ENCODE measurements at regions not wholly inside any gene's neighbourhood (a gene's known extent, or its start where the extent isn't known, plus 50 kb on each side); places are given as distances from the start of the nearest gene placed in this dataset.

GRCh38 chr13:54356209-54356608, 1327.6 kb downstream of the OLFM4 start:
- no peak for DNase-seq (ENCODE audit: extremely low spot score)
- ChIA-PET POLR2A (no interaction called here), CTCF (interaction anchor here (0.7 kb wide), 1 partner anchor 80 kb away, joined by 11 read pairs; no protein-coding TSS in a partner anchor)
- TF ChIP-seq L3MBTL2 (conservative IDR thresholded peaks at IDR 0.05), result no peak

DNA sequence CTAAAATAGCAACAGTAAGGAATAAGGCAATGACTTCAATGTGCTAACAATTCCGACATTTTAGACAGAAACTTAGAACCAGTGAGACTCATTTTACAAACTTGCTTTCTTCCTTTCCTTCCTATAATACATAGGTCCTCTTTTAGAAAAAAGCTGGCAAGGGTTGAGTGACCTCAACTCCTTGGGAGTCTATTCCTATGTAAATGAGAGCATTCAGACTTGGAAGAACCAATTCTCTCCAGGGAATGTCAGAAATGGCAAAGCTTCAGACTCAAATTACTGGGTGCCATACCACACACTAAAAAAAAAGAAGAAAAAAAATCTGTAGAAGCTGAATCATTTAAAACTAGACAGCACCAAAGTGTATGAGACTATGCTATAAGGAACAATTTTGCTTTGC, 1328.2 kb downstream of the OLFM4 start:
- TF ChIP-seq BHLHE40 (IDR thresholded peaks at IDR 0.05; ENCODE audit: borderline replicate concordance) (no peak), LEF1 (IDR thresholded peaks at IDR 0.05; ENCODE audit: borderline replicate concordance) (no peak), L3MBTL2 (conservative IDR thresholded peaks at IDR 0.05) (no peak), CTBP1 (IDR thresholded peaks at IDR 0.05; ENCODE audit: borderline replicate concordance) (no peak), FOXM1 (IDR thresholded peaks at IDR 0.05; ENCODE audit: borderline replicate concordance) (no peak), ARNT (IDR thresholded peaks at IDR 0.05) (no peak), FOXK2 (IDR thresholded peaks at IDR 0.05) (no peak), HDGF (IDR thresholded peaks at IDR 0.05; ENCODE audit: borderline replicate concordance) (no peak)
- TF ChIP-seq, protein P1, sequence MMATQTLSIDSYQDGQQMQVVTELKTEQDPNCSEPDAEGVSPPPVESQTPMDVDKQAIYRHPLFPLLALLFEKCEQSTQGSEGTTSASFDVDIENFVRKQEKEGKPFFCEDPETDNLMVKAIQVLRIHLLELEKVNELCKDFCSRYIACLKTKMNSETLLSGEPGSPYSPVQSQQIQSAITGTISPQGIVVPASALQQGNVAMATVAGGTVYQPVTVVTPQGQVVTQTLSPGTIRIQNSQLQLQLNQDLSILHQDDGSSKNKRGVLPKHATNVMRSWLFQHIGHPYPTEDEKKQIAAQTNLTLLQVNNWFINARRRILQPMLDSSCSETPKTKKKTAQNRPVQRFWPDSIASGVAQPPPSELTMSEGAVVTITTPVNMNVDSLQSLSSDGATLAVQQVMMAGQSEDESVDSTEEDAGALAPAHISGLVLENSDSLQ (IDR thresholded peaks at IDR 0.05), result no peak
- POLR2A ChIA-PET, result no interaction called here
- CTCF ChIA-PET, result no interaction called here
- no peak for DNase-seq (ENCODE audit: extremely low spot score)

DNA sequence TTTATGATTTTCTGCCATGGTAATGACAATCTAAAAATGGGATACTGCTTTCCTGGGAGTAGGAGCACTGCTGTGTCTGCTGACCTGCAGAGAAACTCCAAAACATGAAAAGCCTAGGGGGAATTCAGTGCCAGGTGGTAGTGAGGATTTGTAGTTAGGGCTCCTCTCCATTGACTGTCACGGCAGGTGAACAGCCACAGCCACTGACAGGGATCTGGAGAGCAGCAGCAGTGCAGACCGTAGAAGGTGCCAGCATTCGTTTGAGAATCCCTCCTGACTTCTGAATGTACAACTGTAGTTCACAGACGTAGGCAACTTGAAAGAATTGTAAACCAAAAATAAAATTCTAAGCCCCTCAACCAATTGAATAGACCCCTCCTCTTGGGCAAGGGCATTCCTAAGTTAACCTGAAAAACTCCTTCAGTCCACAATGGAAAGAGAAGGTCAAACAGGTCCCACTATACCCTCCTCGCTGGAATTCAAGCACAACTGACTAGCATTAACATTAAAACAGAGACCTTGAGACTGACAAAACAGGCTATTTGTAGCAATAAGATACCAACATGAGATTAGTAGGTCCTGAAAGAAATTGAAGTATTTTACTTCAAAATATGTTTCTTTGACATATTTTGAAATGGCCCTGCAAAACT, 1328.8 kb downstream of the OLFM4 start:
- POLR2A ChIA-PET, result no interaction called here
- TF ChIP-seq NFRKB (IDR thresholded peaks at IDR 0.05) (no peak), SUZ12 (IDR thresholded peaks at IDR 0.05) (no peak), FOXM1 (IDR thresholded peaks at IDR 0.05; ENCODE audit: borderline replicate concordance) (no peak), CTBP1 (IDR thresholded peaks at IDR 0.05; ENCODE audit: borderline replicate concordance) (no peak)

GRCh38 chr13:54361460-54361859, 1332.8 kb downstream of the OLFM4 start:
- ChIA-PET POLR2A (no interaction called here), CTCF (no interaction called here)
- no peak for DNase-seq (ENCODE audit: extremely low spot score)
- no peak for TF ChIP-seq FOXA1 (IDR thresholded peaks at IDR 0.05)
- no peak for TF ChIP-seq HDGF (IDR thresholded peaks at IDR 0.05; ENCODE audit: borderline replicate concordance)
- TF ChIP-seq SUZ12 (IDR thresholded peaks at IDR 0.05), result no peak
- TF ChIP-seq, protein P1 (IDR thresholded peaks at IDR 0.05), result no peak
- no peak for TF ChIP-seq ZNF384 (IDR thresholded peaks at IDR 0.05)
- no peak for TF ChIP-seq CTBP1 (IDR thresholded peaks at IDR 0.05; ENCODE audit: borderline replicate concordance)
- TF ChIP-seq FOXM1 (IDR thresholded peaks at IDR 0.05; ENCODE audit: borderline replicate concordance), result no peak
- TF ChIP-seq ARNT (IDR thresholded peaks at IDR 0.05), result no peak
- TF ChIP-seq BHLHE40 (IDR thresholded peaks at IDR 0.05; ENCODE audit: borderline replicate concordance), result no peak
- TF ChIP-seq ELF4 (IDR thresholded peaks at IDR 0.05), result no peak
- TF ChIP-seq NFRKB (IDR thresholded peaks at IDR 0.05), result no peak
- no peak for TF ChIP-seq LEF1 (IDR thresholded peaks at IDR 0.05; ENCODE audit: borderline replicate concordance)
- TF ChIP-seq L3MBTL2 (conservative IDR thresholded peaks at IDR 0.05), result no peak
- TF ChIP-seq TARDBP (IDR thresholded peaks at IDR 0.05), result no peak
- no peak for TF ChIP-seq FOXK2 (IDR thresholded peaks at IDR 0.05)
- no peak for TF ChIP-seq SP1 (IDR thresholded peaks at IDR 0.05)

More for the DNA sequence above, 1328.8 kb downstream of the OLFM4 start:
- no peak for DNase-seq (ENCODE audit: extremely low spot score)
- CTCF ChIA-PET, result no interaction called here

- no peak for DNase-seq (ENCODE audit: extremely low spot score)
- POLR2A ChIA-PET, result no interaction called here
Observed at GRCh38 chr13:54366728-54367127, 1338.1 kb downstream of the OLFM4 start.

GRCh38 chr13:54367639-54368271, 1339.1 kb downstream of the OLFM4 start:
- ChIA-PET POLR2A (no interaction called here), CTCF (no interaction called here)
- no peak for TF ChIP-seq FOXM1 (IDR thresholded peaks at IDR 0.05; ENCODE audit: borderline replicate concordance)
- no peak for TF ChIP-seq ZNF384 (IDR thresholded peaks at IDR 0.05)
- TF ChIP-seq FOXA1 (IDR thresholded peaks at IDR 0.05), result no peak
- no peak for TF ChIP-seq LEF1 (IDR thresholded peaks at IDR 0.05; ENCODE audit: borderline replicate concordance)
- TF ChIP-seq CTBP1 (IDR thresholded peaks at IDR 0.05; ENCODE audit: borderline replicate concordance), result no peak
- DNase-seq (ENCODE audit: extremely low spot score), result no peak

More at GRCh38 chr13:54366728-54367127, 1338.1 kb downstream of the OLFM4 start:
- CTCF ChIA-PET, result no interaction called here
- TF ChIP-seq FOXM1 (IDR thresholded peaks at IDR 0.05; ENCODE audit: borderline replicate concordance) (no peak), FOXA1 (IDR thresholded peaks at IDR 0.05) (no peak), FOXK2 (IDR thresholded peaks at IDR 0.05) (no peak), LEF1 (IDR thresholded peaks at IDR 0.05; ENCODE audit: borderline replicate concordance) (no peak)
- TF ChIP-seq, protein P1 (IDR thresholded peaks at IDR 0.05), result no peak

GRCh38 chr13:54368387-54368786, 1339.8 kb downstream of the OLFM4 start:
- ChIA-PET CTCF (no interaction called here), POLR2A (no interaction called here)
- DNase-seq (ENCODE audit: extremely low spot score), result no peak
- TF ChIP-seq ZNF384 (IDR thresholded peaks at IDR 0.05) (no peak), TARDBP (IDR thresholded peaks at IDR 0.05) (no peak), LEF1 (IDR thresholded peaks at IDR 0.05; ENCODE audit: borderline replicate concordance) (no peak), ELF4 (IDR thresholded peaks at IDR 0.05) (no peak), CTBP1 (IDR thresholded peaks at IDR 0.05; ENCODE audit: borderline replicate concordance) (no peak), L3MBTL2 (conservative IDR thresholded peaks at IDR 0.05) (no peak), NFRKB (IDR thresholded peaks at IDR 0.05) (no peak), SUZ12 (IDR thresholded peaks at IDR 0.05) (no peak), FOXM1 (IDR thresholded peaks at IDR 0.05; ENCODE audit: borderline replicate concordance) (no peak), BHLHE40 (IDR thresholded peaks at IDR 0.05; ENCODE audit: borderline replicate concordance) (no peak), ARNT (IDR thresholded peaks at IDR 0.05) (no peak), SP1 (IDR thresholded peaks at IDR 0.05) (no peak), FOXA1 (IDR thresholded peaks at IDR 0.05) (no peak), HDGF (IDR thresholded peaks at IDR 0.05; ENCODE audit: borderline replicate concordance) (no peak), FOXK2 (IDR thresholded peaks at IDR 0.05) (no peak)
- TF ChIP-seq, protein P1 (IDR thresholded peaks at IDR 0.05), result no peak
